Breast epithelium (tissue), 4 donors: ENCODE measurements at regions not wholly inside any gene's neighbourhood (a gene's known extent, or its start where the extent isn't known, plus 50 kb on each side); places are given as distances from the start of the nearest gene placed in this dataset.
"Not testable (repeated sequence)": the region's sequence is repeated elsewhere in the genome, so short reads cannot be mapped to it uniquely, and the experiment has no call there.

Experiments used
- DNase-seq, 2 donors: peaks; one replicate each; pipeline ENCODE4 v3.0.0-alpha.2; 2019; ENCODE audit warnings: low spot score in 2 of 2
- H3K27ac ChIP-seq, 2 donors: fragments of 200-600 bp; sonication (generic) in 1 of 2; one replicate each; pipeline ENCODE4 v1.5.1; 2016 to 2019; ENCODE audit warnings: mild to moderate bottlenecking in 1 of 2
- H3K27me3 ChIP-seq, 2 donors: fragments of 200-600 bp; sonication (generic) in 1 of 2; one replicate each; pipeline versions ENCODE4 v1.5.1 to v1.6.0; 2017 to 2019; ENCODE audit warnings: control low read depth in 1 of 2, mild to moderate bottlenecking in 1 of 2
- H3K36me3 ChIP-seq: fragments of 200-600 bp; one replicate; pipeline ENCODE4 v1.5.1; 2019
- H3K4me1 ChIP-seq, 2 donors: fragments of 200-600 bp; sonication (generic); one replicate each; pipeline ENCODE4 v1.5.1; 2016 to 2019; ENCODE audit warnings: control low read depth in 1 of 2
- H3K4me3 ChIP-seq, 3 donors: fragments of 200-600 bp; sonication (generic); 1 replicate in 2 of 3; 2 replicates in 1 of 3; pipeline ENCODE4 v1.5.1; 2016 to 2019; ENCODE audit warnings: mild to moderate bottlenecking in 3 of 3, moderate library complexity in 2 of 3
- H3K9me3 ChIP-seq, 2 donors: fragments of 200-600 bp; sonication (generic) in 1 of 2; one replicate each; pipeline ENCODE4 v1.5.1; 2016 to 2019; ENCODE audit warnings: control low read depth in 1 of 2
- CTCF ChIP-seq, 3 donors: fragments of 450-650 bp; IDR thresholded peaks; one replicate each; pipeline ENCODE4 v1.5.1; 2016 to 2017; ENCODE audit warnings: antibody characterized with exemption in 3 of 3, mild to moderate bottlenecking in 3 of 3, moderate library complexity in 3 of 3
- POLR2A ChIP-seq: fragments of 450-650 bp; IDR thresholded peaks from one replicate; pipeline ENCODE4 v1.6.1; 2016; ENCODE audit warnings: antibody characterized with exemption, mild to moderate bottlenecking, moderate library complexity
- POLR2AphosphoS5 ChIP-seq, 3 donors: sonication (generic); formaldehyde crosslinking; IDR thresholded peaks; one replicate each; pipeline ENCODE4 v1.6.1; 2017; ENCODE audit warnings: antibody characterized with exemption in 3 of 3
- intact Hi-C: fragments of 100-400 bp; cut with DNase I; formaldehyde crosslinking; loops from one replicate; pipeline ENCODE4 v1.15.1; 2023; ENCODE audit warnings: low total_unique reads

GRCh38 chr6:119497988-119498727 is 148.6 kb upstream of the MAN1A1 start:
- H3K4me1 ChIP-seq: no peaks in the 10 kb centered on the region
- H3K4me3 ChIP-seq: no peak overlapping the region
- no peaks in the 10 kb centered on the region for H3K9me3 ChIP-seq
- TF ChIP-seq POLR2A (no peak), CTCF (IDR thresholded peaks at IDR 0.05) (no peak), POLR2AphosphoS5 (IDR thresholded peaks at IDR 0.05) (no peak)
- no peaks in the 10 kb centered on the region for H3K36me3 ChIP-seq
- intact Hi-C loops: no loop called here
- DNase-seq: no peak
- H3K27me3 ChIP-seq: no peaks in the 10 kb centered on the region
- no peak overlapping the region for H3K27ac ChIP-seq

- no peak for DNase-seq
- H3K4me3 ChIP-seq: no peak overlapping the region
- H3K36me3 ChIP-seq: no peaks in the 10 kb centered on the region
- no peaks in the 10 kb centered on the region for H3K27me3 ChIP-seq
- H3K27ac ChIP-seq: no peak overlapping the region
- intact Hi-C loops: no loop called here
- H3K4me1 ChIP-seq: no peaks in the 10 kb centered on the region
- TF ChIP-seq POLR2AphosphoS5 (IDR thresholded peaks at IDR 0.05) (no peak), CTCF (IDR thresholded peaks at IDR 0.05) (no peak), POLR2A (no peak)
- no peaks in the 10 kb centered on the region for H3K9me3 ChIP-seq
These were observed 145.7 kb upstream of the MAN1A1 start for GRCh38 chr6:119495230-119495683.

GRCh38 chr6:119493980-119494379 is 144.4 kb upstream of the MAN1A1 start:
- H3K9me3 ChIP-seq: no peaks in the 10 kb centered on the region
- H3K4me1 ChIP-seq: no peaks in the 10 kb centered on the region
- no peak for TF ChIP-seq POLR2A
- TF ChIP-seq POLR2AphosphoS5 (IDR thresholded peaks at IDR 0.05): no peak
- no peak for TF ChIP-seq CTCF (IDR thresholded peaks at IDR 0.05)
- no peak overlapping the region for H3K4me3 ChIP-seq
- H3K27ac ChIP-seq: peak overlapping the region in 1 of 2 donors; percentile 36
- no peaks in the 10 kb centered on the region for H3K27me3 ChIP-seq
- peak in 1 of 2 donors; percentile 55 for DNase-seq
- intact Hi-C loops: no loop called here
- H3K36me3 ChIP-seq: no peaks in the 10 kb centered on the region

- H3K4me3 ChIP-seq, H3K36me3 ChIP-seq, DNase-seq, intact Hi-C loops, H3K27me3 ChIP-seq, H3K9me3 ChIP-seq, H3K4me1 ChIP-seq, H3K27ac ChIP-seq: not testable (repeated sequence)
These were observed 141.6 kb upstream of the MAN1A1 start for GRCh38 chr6:119491112-119491511.

GRCh38 chr6:119490050-119490449 is 140.5 kb upstream of the MAN1A1 start:
- H3K36me3 ChIP-seq, H3K9me3 ChIP-seq, intact Hi-C loops, H3K27me3 ChIP-seq, H3K4me1 ChIP-seq, H3K27ac ChIP-seq, DNase-seq, H3K4me3 ChIP-seq: not testable (repeated sequence)

GRCh38 chr6:119484598-119484997 is 135.0 kb upstream of the MAN1A1 start:
- DNase-seq: peak in 1 of 2 donors; percentile 32
- TF ChIP-seq POLR2A: no peak
- TF ChIP-seq POLR2AphosphoS5 (IDR thresholded peaks at IDR 0.05): no peak
- TF ChIP-seq CTCF (IDR thresholded peaks at IDR 0.05): no peak
- Histone ChIP-seq H3K4me1 (no peaks in the 10 kb centered on the region), H3K27ac (no peak overlapping the region), H3K36me3 (no peaks in the 10 kb centered on the region), H3K4me3 (no peak overlapping the region), H3K27me3 (no peaks in the 10 kb centered on the region), H3K9me3 (no peaks in the 10 kb centered on the region)
- intact Hi-C loops: loop anchor here (5.0 kb wide), 1 partner anchor 563 kb away; no protein-coding TSS in a partner anchor
